GM18502 (cell line): ENCODE measurements at regions not wholly inside any gene's neighbourhood (a gene's known extent, or its start where the extent isn't known, plus 50 kb on each side); places are given as distances from the start of the nearest gene placed in this dataset.
"Not testable (repeated sequence)": the region's sequence is repeated elsewhere in the genome, so short reads cannot be mapped to it uniquely, and the experiment has no call there.

ENCODE experiments used
- ATAC-seq: cut with Tn5 transposase; IDR thresholded peaks from one replicate; pipeline ENCODE4 v1.9.1; 2021; ENCODE audit warnings: mild to moderate bottlenecking; ENCODE audit not compliant: unreplicated experiment, poor library complexity

DNA sequence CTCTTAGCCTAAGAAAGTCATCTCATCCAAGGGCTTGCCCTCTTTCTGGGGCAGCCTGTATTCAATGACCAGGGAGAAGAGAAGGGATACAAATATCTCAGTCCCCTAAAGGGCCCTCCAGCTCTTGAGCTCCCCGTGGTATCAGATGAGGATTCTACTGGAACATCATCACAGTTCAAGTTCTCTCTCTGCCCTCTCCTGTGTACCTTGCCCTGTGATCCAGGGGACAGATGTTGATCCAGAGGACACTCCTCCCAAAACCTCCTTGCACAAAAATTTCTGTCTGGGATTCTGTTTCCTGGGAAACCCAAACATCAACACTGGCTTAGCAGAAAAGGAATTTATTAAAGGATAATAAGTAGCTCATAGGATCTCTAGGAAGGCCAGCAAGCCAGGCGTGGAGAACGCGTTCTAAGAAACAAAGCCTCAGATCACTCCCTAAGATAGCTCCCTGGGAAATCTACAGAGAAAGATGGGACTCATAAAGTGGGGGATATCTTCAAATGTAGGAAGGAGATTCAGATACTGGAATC, 296.3 kb upstream of the KLF3 start:
- ATAC-seq, result no peak

DNA sequence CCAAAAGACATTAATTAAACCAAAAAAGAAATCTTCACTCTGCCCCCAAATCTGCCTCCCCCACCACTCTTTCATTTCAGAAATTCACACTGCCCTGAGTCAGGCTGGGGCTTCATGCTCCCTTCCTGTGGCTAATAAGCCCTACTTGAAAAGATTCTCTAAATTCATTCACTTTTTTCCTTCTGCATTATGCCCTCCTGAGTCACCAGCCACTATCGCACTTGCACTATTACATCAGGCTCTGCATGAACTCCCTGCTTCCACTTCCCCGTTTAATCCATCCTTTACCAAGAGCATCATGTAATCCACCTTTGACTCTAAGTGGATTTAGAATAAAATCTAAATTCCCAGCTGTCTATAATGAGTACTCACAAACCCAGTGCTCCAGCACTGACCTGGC, 295.4 kb upstream of the KLF3 start:
- no peak for ATAC-seq

GRCh38 chr4:38371391-38371851, 292.6 kb upstream of the KLF3 start:
- no peak for ATAC-seq

DNA sequence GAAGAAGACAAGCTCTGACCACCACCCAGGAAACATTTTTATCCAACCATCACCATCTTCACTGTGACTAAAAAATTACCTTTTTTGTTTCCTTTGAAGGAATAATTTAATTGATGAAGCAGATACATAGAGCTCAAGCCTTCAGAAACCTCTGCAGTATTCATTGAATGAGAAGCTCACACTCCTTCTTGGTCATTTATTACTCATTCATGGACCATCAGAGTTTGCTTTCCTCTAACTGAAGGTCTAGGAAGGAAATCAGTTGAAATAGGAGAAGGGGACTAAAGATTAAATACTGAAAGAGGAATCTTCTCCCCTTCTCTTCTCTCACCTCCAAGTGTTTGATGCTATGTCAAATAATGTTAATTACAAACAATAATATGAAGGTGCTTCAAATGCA, 290.6 kb upstream of the KLF3 start:
- ATAC-seq, result no peak

GRCh38 chr4:38377195-38377594, 286.8 kb upstream of the KLF3 start:
- ATAC-seq, result no peak

DNA sequence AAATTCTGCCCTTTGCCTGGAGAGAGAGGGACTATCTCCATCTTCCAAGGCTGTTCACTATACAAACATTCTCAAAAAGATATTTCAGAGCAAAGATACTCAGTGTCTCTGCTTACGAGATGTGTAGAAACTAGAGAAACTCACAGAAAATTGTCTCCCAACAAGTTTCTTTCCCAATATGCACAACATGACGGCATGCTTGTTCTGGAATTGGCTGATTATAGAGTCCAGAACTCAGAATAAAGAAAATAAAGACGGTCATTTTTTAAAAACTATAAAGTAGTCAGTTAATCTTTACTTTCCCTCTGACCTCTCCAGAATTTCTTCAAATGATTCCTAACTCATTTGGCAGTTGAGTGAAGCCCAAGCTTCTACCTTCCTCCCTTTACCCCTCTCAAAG, 285.5 kb upstream of the KLF3 start:
- no peak for ATAC-seq

DNA sequence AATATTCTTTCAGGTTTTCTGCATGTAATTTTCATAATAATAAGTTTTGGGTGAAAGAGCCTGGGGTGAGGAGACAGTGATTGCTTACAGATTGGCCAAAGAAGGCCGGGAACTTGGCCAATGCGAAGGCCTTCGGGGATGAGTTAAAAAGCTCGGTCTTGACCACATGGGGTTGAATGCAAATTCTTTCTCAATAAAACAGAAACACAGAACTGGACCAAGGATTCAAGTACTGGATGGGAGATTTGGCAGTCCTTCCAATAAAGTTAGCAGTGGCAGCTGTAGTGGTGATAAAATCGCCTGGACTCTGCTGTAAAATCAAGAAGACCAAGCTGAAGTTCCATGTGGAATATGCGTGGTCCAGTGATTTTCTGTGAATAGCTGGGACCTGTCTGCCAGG, 282.2 kb upstream of the KLF3 start:
- ATAC-seq, result no peak

DNA sequence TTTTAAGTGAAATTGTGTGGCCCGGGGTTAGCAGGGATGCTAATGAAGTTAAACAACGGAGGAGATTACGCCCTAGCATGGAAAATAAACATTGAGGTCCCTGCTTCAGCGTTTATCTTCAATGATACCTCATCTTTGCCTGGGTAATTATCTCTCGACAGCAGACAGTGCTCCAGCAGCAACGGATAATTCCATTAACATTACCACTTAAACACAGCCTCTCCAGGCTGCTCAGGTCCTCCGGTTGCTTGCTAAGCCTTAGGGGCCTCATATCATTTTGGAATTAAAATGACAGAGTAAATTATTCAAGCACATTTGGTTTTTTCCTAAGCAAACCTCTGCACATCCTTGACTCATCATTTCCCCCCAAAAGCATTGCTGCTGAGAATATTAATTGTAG, 281.5 kb upstream of the KLF3 start:
- no peak for ATAC-seq

GRCh38 chr4:38383646-38384121, 280.3 kb upstream of the KLF3 start:
- ATAC-seq, result no peak

- ATAC-seq, result no peak
Measured at GRCh38 chr4:38385093-38386004, 278.6 kb upstream of the KLF3 start.

GRCh38 chr4:38386005-38386551, 277.9 kb upstream of the KLF3 start:
- no peak for ATAC-seq

GRCh38 chr4:38386654-38387188, 277.3 kb upstream of the KLF3 start:
- no peak for ATAC-seq

- ATAC-seq, result no peak
Measured at GRCh38 chr4:38387348-38387747, 276.7 kb upstream of the KLF3 start.

DNA sequence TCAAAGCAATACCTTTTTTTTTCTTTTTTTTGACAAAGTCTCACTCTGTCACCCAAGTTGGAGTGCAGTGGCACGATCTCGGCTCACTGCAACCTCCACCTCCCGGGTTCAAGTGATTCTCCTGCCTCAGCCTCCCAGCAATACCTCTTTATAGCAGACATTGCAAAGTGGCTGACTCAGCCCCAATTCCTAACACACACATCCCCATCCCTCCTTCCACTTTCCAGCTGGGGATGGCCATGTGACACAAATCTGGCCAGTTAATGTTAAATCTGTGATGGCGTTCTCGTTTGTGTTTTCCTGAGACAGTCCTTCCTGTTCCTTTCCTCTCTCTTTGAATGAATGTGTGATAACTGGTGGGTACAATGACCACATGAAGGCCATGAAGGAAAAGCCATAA, 276.2 kb upstream of the KLF3 start:
- ATAC-seq, result no peak

- not testable (repeated sequence) for ATAC-seq
Measured at GRCh38 chr4:38388907-38389306, 275.1 kb upstream of the KLF3 start.

DNA sequence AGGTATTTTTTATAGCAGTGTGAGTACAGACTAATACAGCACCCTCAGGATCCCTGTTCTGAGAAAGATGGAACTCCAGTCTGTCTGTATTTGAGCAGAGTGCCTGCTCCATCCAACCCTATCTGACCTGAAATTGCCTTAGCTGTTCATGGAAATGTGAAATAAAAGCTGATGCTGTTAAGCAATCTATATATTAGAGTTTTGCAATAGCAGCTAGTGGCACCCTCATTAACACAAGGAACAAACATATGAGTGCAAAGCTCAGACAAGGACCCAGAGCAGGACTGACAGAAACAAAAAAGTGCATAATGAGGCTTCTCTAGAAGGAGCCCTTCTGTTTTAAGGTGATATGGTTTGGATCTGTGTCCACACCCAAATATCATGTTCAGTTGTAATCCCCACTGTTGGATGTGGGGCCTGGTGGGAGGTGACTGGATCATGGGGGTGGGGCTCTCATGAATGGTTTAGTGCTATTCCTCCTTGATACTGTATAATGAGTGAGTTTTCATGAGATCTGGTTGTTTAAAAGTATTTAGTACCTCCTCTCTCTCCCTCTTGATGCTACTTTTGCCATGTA, 272.9 kb upstream of the KLF3 start:
- ATAC-seq, result no peak

DNA sequence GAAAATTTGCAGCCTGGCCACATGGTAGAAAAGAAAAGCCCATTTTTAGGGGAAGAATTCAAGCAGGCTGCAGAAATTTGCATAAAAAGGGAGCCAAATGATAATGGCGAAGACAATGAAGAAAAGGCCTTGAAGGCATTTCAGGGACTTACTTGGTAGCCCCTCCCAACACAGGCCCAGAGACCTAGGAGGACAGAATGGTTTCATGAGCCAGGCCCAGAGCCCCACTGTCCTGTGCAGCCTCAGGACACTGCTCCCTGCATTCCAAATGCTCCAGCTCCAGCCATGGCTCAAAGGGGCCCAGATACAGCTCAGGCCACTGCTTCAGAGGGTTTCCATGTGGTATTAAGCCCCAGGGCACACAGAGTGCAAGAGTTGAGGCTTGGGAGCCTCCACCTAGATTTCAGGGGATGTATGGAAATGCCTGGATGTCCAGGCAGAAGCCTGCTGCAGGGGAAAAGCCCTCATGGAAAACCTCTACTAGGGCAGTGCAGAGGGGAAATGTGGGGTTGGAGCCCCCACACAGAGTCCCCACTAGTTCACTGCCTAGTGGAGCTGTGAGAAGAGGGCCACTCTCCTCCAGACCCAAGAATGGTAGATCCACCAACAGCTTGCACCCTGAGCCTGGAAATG, 271.7 kb upstream of the KLF3 start:
- no peak for ATAC-seq

- ATAC-seq, result no peak
Measured at GRCh38 chr4:38396091-38396490, 267.9 kb upstream of the KLF3 start.

DNA sequence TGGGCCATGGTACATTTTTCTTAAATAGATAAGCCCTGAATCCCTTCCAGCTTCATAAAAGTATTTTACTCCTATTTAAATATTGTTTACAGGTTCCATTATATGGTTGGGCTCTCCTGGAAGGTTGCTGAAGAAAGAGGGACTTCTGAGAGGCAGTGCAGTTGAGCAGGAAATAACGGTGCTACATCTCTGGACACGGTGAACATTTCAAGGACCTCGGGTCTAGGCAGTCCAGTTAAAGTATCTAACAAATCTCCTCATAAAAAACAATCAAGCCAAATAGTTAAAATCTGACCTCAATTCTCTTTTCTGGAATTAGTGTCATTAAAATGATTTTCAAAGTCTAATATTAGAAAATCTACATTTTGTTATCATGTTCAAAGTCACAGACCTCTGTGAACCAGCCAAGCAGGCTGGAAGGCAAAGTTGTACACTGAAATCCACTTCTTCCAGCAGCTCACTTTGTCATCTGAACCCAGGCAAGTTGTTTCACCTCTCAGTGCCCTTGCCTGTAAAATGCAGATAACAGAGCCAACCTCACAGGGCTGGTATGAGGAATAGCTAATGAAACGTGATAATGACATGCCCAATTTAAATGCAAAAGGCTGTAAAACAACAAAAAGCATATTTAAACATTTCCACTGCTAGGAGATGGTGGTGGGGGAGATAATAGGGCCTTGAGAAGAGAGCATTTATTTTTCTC, 267.0 kb upstream of the KLF3 start:
- ATAC-seq, result no peak

DNA sequence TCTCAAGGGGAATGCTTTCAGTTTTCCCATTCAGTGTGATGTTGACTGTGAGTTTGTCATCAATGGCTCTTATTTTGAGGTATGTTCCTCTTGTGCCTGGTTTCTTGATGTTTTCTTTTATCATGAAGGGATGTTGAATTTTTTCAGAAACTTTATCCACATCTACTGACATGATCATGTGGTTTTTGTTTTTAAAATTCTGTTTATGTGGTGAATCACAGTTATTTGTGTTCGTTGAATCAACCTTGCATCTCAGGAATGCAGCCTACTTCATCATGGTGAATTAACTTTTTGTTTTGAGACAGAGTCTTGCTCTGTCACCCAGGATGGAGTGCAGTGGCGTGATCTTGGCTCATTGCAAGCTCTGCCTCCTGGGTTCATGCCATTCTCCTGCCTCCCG, 263.1 kb upstream of the KLF3 start:
- ATAC-seq, result no peak
